HCT116 (cell line): ENCODE measurements at regions not wholly inside any gene's neighbourhood (a gene's known extent, or its start where the extent isn't known, plus 50 kb on each side); places are given as distances from the start of the nearest gene placed in this dataset.

Experiments used
- ATAC-seq: fragments of 200-7000 bp; cut with Tn5 transposase; 2 replicates; pipeline ENCODE4 v1.9.1; 2020; ENCODE audit warnings: mild to moderate bottlenecking, moderate library complexity
- BruUV-seq: library from RNA; stranded (reverse); fragments of 400-500 nt; replicated peaks from 2 replicates; lab custom pipeline; 2021; lab: Mats Ljungman, UMichigan
- CTCF ChIA-PET: fragments of 300-600 bp; sonication (Branson Sonifier 250); formaldehyde crosslinking; loops from one replicate; lab custom pipeline; 2021; ENCODE audit warnings: antibody characterized with exemption; lab: Charles Lee
- POLR2A ChIA-PET: fragments of 300-600, 350-600 bp; sonication (Branson Sonifier 250); formaldehyde crosslinking; loops from one replicate; lab custom pipeline; 2021; ENCODE audit warnings: antibody characterized with exemption; lab: Charles Lee
- RAD21 ChIA-PET, 2 experiments: fragments of 300-600 bp; sonication (Branson Sonifier 250); formaldehyde crosslinking; loops; one replicate each; lab custom pipeline; 2023; ENCODE audit warnings: low total read pairs in 2 of 2; ENCODE audit not compliant: uncharacterized antibody in 2 of 2, unreplicated experiment in 2 of 2, low non-redundant PET in 1 of 2; lab: Charles Lee
- DNase-seq: peaks from one replicate; pipeline ENCODE4 v3.0.0-alpha.2; 2010; ENCODE audit warnings: low read depth, low spot score
- H2AFZ ChIP-seq: fragments of 200-600 bp; shearing (Covaris generic), sonication (generic); 2 replicates; pipeline ENCODE4 v1.6.1; 2017; ENCODE audit warnings: low read depth, mixed run types, mixed read lengths, antibody characterized with exemption, low read length; ENCODE audit not compliant: poor library complexity, severe bottlenecking
- H3K27ac ChIP-seq: 2 replicates; pipeline ENCODE4 v1.5.1; 2012; ENCODE audit warnings: low read depth, low read length
- H3K27me3 ChIP-seq: fragments of 200-600 bp; sonication (generic); 2 replicates; pipeline ENCODE4 v1.6.1; 2016; ENCODE audit warnings: mixed run types, low read length, mixed read lengths; ENCODE audit not compliant: insufficient read depth
- H3K36me3 ChIP-seq, 2 experiments: fragments of 200-500 bp in 1 of 2; fragments of 200-600 bp in 1 of 2; sonication (Bioruptor generic) in 1 of 2; sonication (generic) in 1 of 2; 2 replicates each; pipeline versions ENCODE4 v1.5.1 to v1.6.1; 2014 to 2016; ENCODE audit warnings: low read length in 2 of 2, inconsistent platforms in 1 of 2, mixed read lengths in 1 of 2, mixed run types in 1 of 2; ENCODE audit not compliant: insufficient read depth in 2 of 2, control insufficient read depth in 1 of 2
- H3K4me1 ChIP-seq, 2 experiments: fragments of 200-600 bp in 1 of 2; sonication (generic) in 1 of 2; 2 replicates each; pipeline versions ENCODE4 v1.5.1 to v1.6.1; 2012 to 2017; ENCODE audit warnings: low read length in 2 of 2, inconsistent platforms in 1 of 2, mild to moderate bottlenecking in 1 of 2, mixed read lengths in 1 of 2, mixed run types in 1 of 2, moderate library complexity in 1 of 2; ENCODE audit not compliant: insufficient read depth in 2 of 2, control insufficient read depth in 1 of 2
- H3K4me2 ChIP-seq: fragments of 200-600 bp; sonication (generic); 2 replicates; pipeline ENCODE4 v1.6.1; 2017; ENCODE audit warnings: mixed run types, low read length, mixed read lengths
- H3K4me3 ChIP-seq, 2 experiments: fragments of 200-600 bp in 1 of 2; sonication (generic) in 1 of 2; replicated peaks in 1 of 2; 2 replicates each; pipeline ENCODE4 v1.5.1; 2011 to 2016; ENCODE audit warnings: low read length in 2 of 2, control low read depth in 1 of 2, low read depth in 1 of 2, mild to moderate bottlenecking in 1 of 2, mixed read lengths in 1 of 2, mixed run types in 1 of 2
- H3K79me2 ChIP-seq: fragments of 200-600 bp; sonication (generic); 2 replicates; pipeline ENCODE4 v1.6.1; 2017; ENCODE audit warnings: mild to moderate bottlenecking, mixed run types, low read length, moderate library complexity, mixed read lengths; ENCODE audit not compliant: insufficient read depth
- H3K9ac ChIP-seq: fragments of 200-600 bp; sonication (generic); 2 replicates; pipeline ENCODE4 v1.6.1; 2016; ENCODE audit warnings: low read length, mixed read lengths
- H3K9me2 ChIP-seq: fragments of 200-600 bp; sonication (generic), shearing (Covaris generic); 2 replicates; pipeline ENCODE4 v1.6.1; 2017; ENCODE audit warnings: mixed run types, mild to moderate bottlenecking, moderate library complexity; ENCODE audit not compliant: insufficient read depth
- H3K9me3 ChIP-seq, 2 experiments: fragments of 200-500 bp in 1 of 2; fragments of 200-600 bp in 1 of 2; sonication (Bioruptor generic) in 1 of 2; sonication (generic) in 1 of 2; 2 replicates each; pipeline ENCODE4 v1.6.1; 2014 to 2017; ENCODE audit warnings: low read length in 2 of 2, mixed read lengths in 2 of 2, inconsistent platforms in 1 of 2, low read depth in 1 of 2, mild to moderate bottlenecking in 1 of 2, mixed run types in 1 of 2, moderate library complexity in 1 of 2; ENCODE audit not compliant: control insufficient read depth in 1 of 2, insufficient read depth in 1 of 2
- H4K20me1 ChIP-seq: fragments of 200-600 bp; sonication (generic), shearing (Covaris generic); 2 replicates; pipeline ENCODE4 v1.6.1; 2017; ENCODE audit warnings: mixed run types, mild to moderate bottlenecking, moderate library complexity; ENCODE audit not compliant: insufficient read depth
- ATF3 ChIP-seq: IDR thresholded peaks from 2 replicates; pipeline ENCODE4 v1.6.1; 2012
- CBX3 ChIP-seq: IDR thresholded peaks from 2 replicates; pipeline ENCODE4 v1.6.1; 2012; ENCODE audit warnings: low read depth
- CEBPB ChIP-seq: IDR thresholded peaks from 2 replicates; pipeline ENCODE4 v1.6.1; 2012; ENCODE audit warnings: low read depth
- ELF1 ChIP-seq: IDR thresholded peaks from 2 replicates; pipeline ENCODE4 v1.6.1; 2012; ENCODE audit warnings: low read depth, borderline replicate concordance
- EZH2phosphoT487 ChIP-seq: fragments of 200-600 bp; IDR thresholded peaks from 2 replicates; pipeline ENCODE4 v1.6.1; 2018; ENCODE audit warnings: antibody characterized with exemption, borderline replicate concordance
- FOSL1 ChIP-seq: IDR thresholded peaks from 2 replicates; pipeline ENCODE4 v1.6.1; 2012; ENCODE audit warnings: low read depth
- JUND ChIP-seq: IDR thresholded peaks from 2 replicates; pipeline ENCODE4 v1.6.1; 2012
- MAX ChIP-seq: IDR thresholded peaks from 2 replicates; pipeline ENCODE4 v1.6.1; 2012
- POLR2A ChIP-seq: IDR thresholded peaks from 2 replicates; pipeline ENCODE4 v1.7.0; 2011; ENCODE audit warnings: borderline replicate concordance; ENCODE audit not compliant: insufficient read depth, insufficient read length; ENCODE audit errors: extremely low read depth
- POLR2AphosphoS5 ChIP-seq: IDR thresholded peaks from 2 replicates; pipeline ENCODE4 v1.6.1; 2011; ENCODE audit warnings: mild to moderate bottlenecking, low read depth, low read length, moderate library complexity
- RAD21 ChIP-seq: IDR thresholded peaks from 2 replicates; pipeline ENCODE4 v1.6.1; 2012; ENCODE audit warnings: low read depth, mild to moderate bottlenecking
- SIN3A ChIP-seq: IDR thresholded peaks from 2 replicates; pipeline ENCODE4 v1.6.1; 2012; ENCODE audit warnings: low read depth
- SP1 ChIP-seq: IDR thresholded peaks from 2 replicates; pipeline ENCODE4 v1.6.1; 2012; ENCODE audit warnings: low read depth
- SRF ChIP-seq: IDR thresholded peaks from 2 replicates; pipeline ENCODE4 v1.6.1; 2012; ENCODE audit warnings: low read depth
- TCF7L2 ChIP-seq: IDR thresholded peaks from 2 replicates; pipeline ENCODE4 v1.7.0; 2011; ENCODE audit warnings: borderline replicate concordance, inconsistent platforms; ENCODE audit not compliant: insufficient read depth, insufficient read length; ENCODE audit errors: extremely low read depth
- YY1 ChIP-seq: IDR thresholded peaks from 2 replicates; pipeline ENCODE4 v1.6.1; 2011; ENCODE audit warnings: low read length, low read depth, moderate library complexity, mild to moderate bottlenecking; ENCODE audit not compliant: insufficient replicate concordance; ENCODE audit errors: extremely low read depth
- ZBTB33 ChIP-seq: IDR thresholded peaks from 2 replicates; pipeline ENCODE4 v1.6.1; 2011; ENCODE audit warnings: mild to moderate bottlenecking, low read length, moderate library complexity; ENCODE audit not compliant: insufficient replicate concordance; ENCODE audit errors: extremely low read depth
- ZFX ChIP-seq: fragments of 450-650 bp; IDR thresholded peaks from 2 replicates; pipeline ENCODE4 v1.6.1; 2017
- ZNF274 ChIP-seq: fragments of 200-500 bp; sonication (Bioruptor generic); IDR thresholded peaks from 2 replicates; pipeline ENCODE4 v1.6.1; 2014; ENCODE audit warnings: mild to moderate bottlenecking, low read depth, low read length, inconsistent platforms
- intact Hi-C: fragments of 100-400 bp; cut with micrococcal nuclease; formaldehyde crosslinking; loops from 2 replicates; pipeline ENCODE4 v1.10.0; 2022
- TF ChIP-seq, protein P1 (sequence below), 3 experiments: fragments of 200-600 bp in 1 of 3; sonication (generic) in 1 of 3; IDR thresholded peaks in 2 of 3; conservative IDR thresholded peaks in 1 of 3; 2 replicates each; pipeline ENCODE4 v1.5.1; 2012 to 2017; ENCODE audit warnings: low read depth in 2 of 3, low read length in 2 of 3, antibody characterized with exemption in 1 of 3, borderline replicate concordance in 1 of 3, control low read depth in 1 of 3, mild to moderate bottlenecking in 1 of 3, mixed read lengths in 1 of 3, mixed run types in 1 of 3, moderate library complexity in 1 of 3; ENCODE audit not compliant: insufficient read depth in 1 of 3

DNA sequence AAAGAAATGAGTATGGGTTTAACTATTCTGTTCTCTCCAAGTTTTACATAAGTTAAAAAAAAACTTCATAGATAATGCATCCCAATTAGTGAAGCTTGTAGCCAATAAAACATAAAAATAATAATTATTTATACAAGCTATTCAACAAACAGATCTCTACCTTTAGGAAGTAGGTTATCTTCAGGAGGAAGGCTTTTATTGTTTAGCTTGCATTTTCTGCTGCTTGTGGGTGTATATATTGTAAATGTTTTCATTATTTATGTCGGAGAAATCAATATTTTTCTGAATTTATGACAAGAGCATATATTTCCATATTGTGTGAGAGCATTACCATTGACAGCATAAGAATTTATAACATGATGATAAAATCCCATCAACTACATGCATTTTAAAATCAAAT lies 208.3 kb downstream of the TRAM1L1 start (continued):
- TF ChIP-seq ATF3 (no peak), MAX (no peak), FOSL1 (no peak), ELF1 (no peak)

- no peaks in the 10 kb centered on the region for H3K36me3 ChIP-seq
- RAD21 ChIA-PET = no interaction called here
- H3K4me1 ChIP-seq = no peaks in the 10 kb centered on the region
- POLR2A ChIA-PET = no interaction called here
- no peaks in the 10 kb centered on the region for H3K27me3 ChIP-seq
- H3K9me3 ChIP-seq = no peaks in the 10 kb centered on the region
- no peaks in the 10 kb centered on the region for H3K9me2 ChIP-seq
- H2AFZ ChIP-seq = no peak overlapping the region
- DNase-seq (no peak), ATAC-seq (no peak)
- no peak overlapping the region for H3K27ac ChIP-seq
- intact Hi-C loops = no loop called here
- no peak overlapping the region for H3K4me2 ChIP-seq
- no peak overlapping the region for H3K9ac ChIP-seq
- CTCF ChIA-PET = no interaction called here
- H4K20me1 ChIP-seq = no peaks in the 10 kb centered on the region
- BruUV-seq = no TSS peak
- H3K4me3 ChIP-seq = no peak overlapping the region
- no peaks in the 10 kb centered on the region for H3K79me2 ChIP-seq
- no peak for TF ChIP-seq ATF3
- TF ChIP-seq YY1 = no peak
- no peak for TF ChIP-seq ZBTB33
- TF ChIP-seq EZH2phosphoT487 = no peak
- no peak for TF ChIP-seq CBX3
- TF ChIP-seq ELF1 = no peak
- TF ChIP-seq, protein P1, sequence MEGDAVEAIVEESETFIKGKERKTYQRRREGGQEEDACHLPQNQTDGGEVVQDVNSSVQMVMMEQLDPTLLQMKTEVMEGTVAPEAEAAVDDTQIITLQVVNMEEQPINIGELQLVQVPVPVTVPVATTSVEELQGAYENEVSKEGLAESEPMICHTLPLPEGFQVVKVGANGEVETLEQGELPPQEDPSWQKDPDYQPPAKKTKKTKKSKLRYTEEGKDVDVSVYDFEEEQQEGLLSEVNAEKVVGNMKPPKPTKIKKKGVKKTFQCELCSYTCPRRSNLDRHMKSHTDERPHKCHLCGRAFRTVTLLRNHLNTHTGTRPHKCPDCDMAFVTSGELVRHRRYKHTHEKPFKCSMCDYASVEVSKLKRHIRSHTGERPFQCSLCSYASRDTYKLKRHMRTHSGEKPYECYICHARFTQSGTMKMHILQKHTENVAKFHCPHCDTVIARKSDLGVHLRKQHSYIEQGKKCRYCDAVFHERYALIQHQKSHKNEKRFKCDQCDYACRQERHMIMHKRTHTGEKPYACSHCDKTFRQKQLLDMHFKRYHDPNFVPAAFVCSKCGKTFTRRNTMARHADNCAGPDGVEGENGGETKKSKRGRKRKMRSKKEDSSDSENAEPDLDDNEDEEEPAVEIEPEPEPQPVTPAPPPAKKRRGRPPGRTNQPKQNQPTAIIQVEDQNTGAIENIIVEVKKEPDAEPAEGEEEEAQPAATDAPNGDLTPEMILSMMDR (IDR thresholded peaks at IDR 0.05 in 2 of 3, conservative IDR thresholded peaks at IDR 0.05 in 1 of 3; ENCODE audit: borderline replicate concordance in 1 of 3, insufficient read depth in 1 of 3, low read depth in 2 of 3, low read length in 2 of 3) = no peak
- TF ChIP-seq SP1 = no peak
- no peak for TF ChIP-seq CEBPB
- no peak for TF ChIP-seq POLR2A
- no peak for TF ChIP-seq SRF
- TF ChIP-seq MAX = no peak
- no peak for TF ChIP-seq TCF7L2
- no peak for TF ChIP-seq SIN3A
- no peak for TF ChIP-seq POLR2AphosphoS5
- TF ChIP-seq ZNF274 = no peak
- no peak for TF ChIP-seq JUND
- TF ChIP-seq RAD21 = no peak
- no peak for TF ChIP-seq ZFX
Measured at GRCh38 chr4:116872941-116873340, 212.4 kb downstream of the TRAM1L1 start.
